Karpas-422 (cell line): ENCODE measurements at regions not wholly inside any gene's neighbourhood (a gene's known extent, or its start where the extent isn't known, plus 50 kb on each side); places are given as distances from the start of the nearest gene placed in this dataset.
"Not testable (repeated sequence)": the region's sequence is repeated elsewhere in the genome, so short reads cannot be mapped to it uniquely, and the experiment has no call there.

Source experiments
- DNase-seq: peaks from one replicate; pipeline ENCODE4 v3.0.0-alpha.2; 2015
- H2AFZ ChIP-seq: fragments of 200-600 bp; sonication (generic); 2 replicates; pipeline ENCODE4 v1.6.1; 2014; ENCODE audit warnings: antibody characterized with exemption, low read length, mixed read lengths
- H3K27ac ChIP-seq: fragments of 200-600 bp; sonication (generic); 2 replicates; pipeline ENCODE4 v1.5.1; 2014; ENCODE audit warnings: mild to moderate bottlenecking, low read length, moderate library complexity
- H3K27me3 ChIP-seq: fragments of 200-600 bp; sonication (generic); 2 replicates; pipeline ENCODE4 v1.6.1; 2014; ENCODE audit warnings: low read length, mixed read lengths
- H3K36me3 ChIP-seq: fragments of 200-600 bp; sonication (generic); 2 replicates; pipeline ENCODE4 v1.6.1; 2014; ENCODE audit warnings: low read length, mixed read lengths; ENCODE audit not compliant: insufficient read depth
- H3K4me1 ChIP-seq: fragments of 200-600 bp; sonication (generic); 2 replicates; pipeline ENCODE4 v1.6.1; 2014; ENCODE audit warnings: mild to moderate bottlenecking, low read length, mixed read lengths
- H3K4me2 ChIP-seq: fragments of 200-600 bp; sonication (generic); 2 replicates; pipeline ENCODE4 v1.6.1; 2014; ENCODE audit warnings: low read length, low read depth, mild to moderate bottlenecking; ENCODE audit not compliant: poor library complexity, severe bottlenecking
- H3K4me3 ChIP-seq: fragments of 200-600 bp; sonication (generic); 2 replicates; pipeline ENCODE4 v1.5.1; 2014; ENCODE audit warnings: mild to moderate bottlenecking, antibody characterized with exemption, low read length, mixed read lengths
- H3K79me2 ChIP-seq: fragments of 200-600 bp; sonication (generic); 2 replicates; pipeline ENCODE4 v1.6.1; 2014; ENCODE audit warnings: mild to moderate bottlenecking, low read length, mixed read lengths
- H3K9ac ChIP-seq: fragments of 200-600 bp; sonication (generic); 2 replicates; pipeline ENCODE4 v1.6.0; 2014; ENCODE audit warnings: low read length
- H3K9me2 ChIP-seq: fragments of 200-600 bp; sonication (generic), shearing (Covaris generic); replicated peaks from 2 replicates; pipeline ENCODE4 v1.6.0; 2014; ENCODE audit warnings: mild to moderate bottlenecking, low read length, moderate library complexity; ENCODE audit not compliant: insufficient read depth
- H3K9me3 ChIP-seq: fragments of 300-700, 200-600 bp; sonication (generic); 2 replicates; pipeline ENCODE4 v1.6.1; 2014; ENCODE audit warnings: low read length, mixed read lengths
- H4K20me1 ChIP-seq: fragments of 200-600 bp; sonication (generic); 2 replicates; pipeline ENCODE4 v1.6.1; 2014; ENCODE audit warnings: mild to moderate bottlenecking, antibody characterized with exemption, low read length, low read depth; ENCODE audit not compliant: insufficient read depth

GRCh38 chr5:21480054-21480453 is 1373.1 kb downstream of the CDH12 start:
- not testable (repeated sequence) for H3K4me2 ChIP-seq, H3K36me3 ChIP-seq, H3K79me2 ChIP-seq, H3K27ac ChIP-seq, H4K20me1 ChIP-seq, H3K9me3 ChIP-seq, H3K4me3 ChIP-seq, H3K9me2 ChIP-seq, H3K4me1 ChIP-seq, H3K27me3 ChIP-seq, H3K9ac ChIP-seq, H2AFZ ChIP-seq
- peak; percentile 44 for DNase-seq

GRCh38 chr5:21473981-21474380 is 1379.2 kb downstream of the CDH12 start:
- not testable (repeated sequence) for H3K9ac ChIP-seq, H3K36me3 ChIP-seq, H3K9me3 ChIP-seq, DNase-seq, H3K9me2 ChIP-seq, H3K79me2 ChIP-seq, H3K27me3 ChIP-seq, H3K4me2 ChIP-seq, H2AFZ ChIP-seq, H3K4me1 ChIP-seq, H3K27ac ChIP-seq, H4K20me1 ChIP-seq, H3K4me3 ChIP-seq

- not testable (repeated sequence) for DNase-seq, H3K9me2 ChIP-seq, H3K9me3 ChIP-seq
These were observed 1379.7 kb downstream of the CDH12 start for GRCh38 chr5:21473436-21473835.

GRCh38 chr5:21471691-21472090 is 1381.5 kb downstream of the CDH12 start:
- not testable (repeated sequence) for H3K27me3 ChIP-seq, H3K27ac ChIP-seq, H3K9ac ChIP-seq, H3K4me2 ChIP-seq, H3K9me2 ChIP-seq, H3K4me3 ChIP-seq, H2AFZ ChIP-seq, H3K4me1 ChIP-seq, H4K20me1 ChIP-seq, H3K9me3 ChIP-seq, H3K79me2 ChIP-seq, H3K36me3 ChIP-seq, DNase-seq

More at GRCh38 chr5:21473436-21473835, 1379.7 kb downstream of the CDH12 start:
- H3K79me2 ChIP-seq, H3K4me1 ChIP-seq, H4K20me1 ChIP-seq, H3K27ac ChIP-seq, H2AFZ ChIP-seq, H3K4me3 ChIP-seq, H3K27me3 ChIP-seq, H3K36me3 ChIP-seq, H3K4me2 ChIP-seq, H3K9ac ChIP-seq: not testable (repeated sequence)

- H2AFZ ChIP-seq, H3K4me1 ChIP-seq, H3K9me3 ChIP-seq, H3K27ac ChIP-seq, H3K4me3 ChIP-seq, H3K4me2 ChIP-seq, H3K79me2 ChIP-seq, H3K9ac ChIP-seq, H3K9me2 ChIP-seq, H3K27me3 ChIP-seq, H4K20me1 ChIP-seq, H3K36me3 ChIP-seq: not testable (repeated sequence)
- peak; percentile 53 for DNase-seq
These were observed 1383.5 kb downstream of the CDH12 start for GRCh38 chr5:21469523-21470101.

GRCh38 chr5:21467544-21467943 is 1385.6 kb downstream of the CDH12 start:
- not testable (repeated sequence) for H3K27ac ChIP-seq

GRCh38 chr5:21459744-21460073 is 1393.4 kb downstream of the CDH12 start:
- H3K4me3 ChIP-seq, result peak overlapping the region; percentile 74

More at GRCh38 chr5:21467544-21467943, 1385.6 kb downstream of the CDH12 start:
- H4K20me1 ChIP-seq, H3K9me3 ChIP-seq, H3K9ac ChIP-seq, H2AFZ ChIP-seq, DNase-seq, H3K4me2 ChIP-seq, H3K79me2 ChIP-seq, H3K9me2 ChIP-seq, H3K36me3 ChIP-seq, H3K4me3 ChIP-seq, H3K27me3 ChIP-seq, H3K4me1 ChIP-seq: not testable (repeated sequence)

GRCh38 chr5:21452449-21452848 is 1400.7 kb downstream of the CDH12 start:
- Histone ChIP-seq H3K27ac (no peak overlapping the region), H3K4me3 (no peak overlapping the region), H3K4me2 (no peak overlapping the region), H2AFZ (no peak overlapping the region), H3K4me1 (no peaks in the 10 kb centered on the region), H3K9me2 (no peaks in the 10 kb centered on the region), H3K9ac (no peak overlapping the region), H3K36me3 (no peaks in the 10 kb centered on the region), H4K20me1 (no peaks in the 10 kb centered on the region), H3K27me3 (no peaks in the 10 kb centered on the region), H3K79me2 (no peaks in the 10 kb centered on the region), H3K9me3 (no peaks in the 10 kb centered on the region)
- DNase-seq, result no peak

More at GRCh38 chr5:21459744-21460073, 1393.4 kb downstream of the CDH12 start:
- not testable (repeated sequence) for H3K9me3 ChIP-seq, H3K4me1 ChIP-seq, H3K27ac ChIP-seq, H4K20me1 ChIP-seq, DNase-seq, H2AFZ ChIP-seq, H3K36me3 ChIP-seq, H3K27me3 ChIP-seq, H3K79me2 ChIP-seq, H3K9me2 ChIP-seq
- peak overlapping the region; percentile 73 for H3K9ac ChIP-seq
- peak overlapping the region; percentile 50 for H3K4me2 ChIP-seq

GRCh38 chr5:21432646-21433045 is 1420.5 kb downstream of the CDH12 start:
- Histone ChIP-seq H3K9me2 (no peaks in the 10 kb centered on the region), H3K4me1 (no peaks in the 10 kb centered on the region), H3K27ac (no peak overlapping the region), H3K27me3 (no peaks in the 10 kb centered on the region), H2AFZ (no peak overlapping the region), H3K79me2 (no peaks in the 10 kb centered on the region), H3K4me3 (no peak overlapping the region), H3K9me3 (no peaks in the 10 kb centered on the region), H3K9ac (no peak overlapping the region), H3K36me3 (no peaks in the 10 kb centered on the region), H4K20me1 (no peaks in the 10 kb centered on the region), H3K4me2 (no peak overlapping the region)
- DNase-seq, result no peak
